ENCODE measurements at regions not wholly inside any gene's neighbourhood (a gene's known extent, or its start where the extent isn't known, plus 50 kb on each side); places are given as distances from the start of the nearest gene placed in this dataset.

- Histone ChIP-seq H3K9me3 (replicated peaks; ENCODE audit: insufficient read depth, low read length) (no peaks in the 10 kb centered on the region), H3K9ac (ENCODE audit: low read length) (no peak overlapping the region), H3K36me3 (replicated peaks; ENCODE audit: insufficient read depth, low read length) (no peaks in the 10 kb centered on the region), H3K4me3 (ENCODE audit: low read length) (no peak overlapping the region), H4K20me1 (ENCODE audit: insufficient read depth, low read length) (no peaks in the 10 kb centered on the region), H3K9me2 (replicated peaks; ENCODE audit: insufficient read depth, low read length) (no peaks in the 10 kb centered on the region), H3K79me2 (ENCODE audit: low read length) (no peaks in the 10 kb centered on the region), H3K4me1 (ENCODE audit: low read length) (no peaks in the 10 kb centered on the region), H3K4me2 (ENCODE audit: low read depth, low read length) (no peak overlapping the region), H3K27ac (ENCODE audit: low read length) (no peak overlapping the region), H3F3A (ENCODE audit: insufficient read depth, low read length) (no peaks in the 10 kb centered on the region), H2AFZ (ENCODE audit: low read length) (no peak overlapping the region), H3K27me3 (replicated peaks; ENCODE audit: insufficient read depth, low read length) (no peaks in the 10 kb centered on the region)
- TF ChIP-seq EZH2 (optimal IDR thresholded peaks at IDR 0.05; ENCODE audit: low read depth, low read length) (no peak), CTCF (IDR thresholded peaks at IDR 0.05; ENCODE audit: low read length) (no peak), EZH2phosphoT487 (IDR thresholded peaks at IDR 0.05; ENCODE audit: low read length) (no peak)
- DNase-seq, result no peak
These were observed 1214.8 kb upstream of the GJE1 start for GRCh38 chr6:140917911-140918310.

- no peak overlapping the region for H3K9ac ChIP-seq (ENCODE audit: low read length)
- no peaks in the 10 kb centered on the region for H3K79me2 ChIP-seq (ENCODE audit: low read length)
- no peaks in the 10 kb centered on the region for H3F3A ChIP-seq (ENCODE audit: insufficient read depth, low read length)
- no peaks in the 10 kb centered on the region for H3K36me3 ChIP-seq (replicated peaks; ENCODE audit: insufficient read depth, low read length)
- H2AFZ ChIP-seq (ENCODE audit: low read length), result no peak overlapping the region
- H3K9me3 ChIP-seq (replicated peaks; ENCODE audit: insufficient read depth, low read length), result no peaks in the 10 kb centered on the region
- no peaks in the 10 kb centered on the region for H3K9me2 ChIP-seq (replicated peaks; ENCODE audit: insufficient read depth, low read length)
- no peak overlapping the region for H3K4me2 ChIP-seq (ENCODE audit: low read depth, low read length)
- no peak overlapping the region for H3K4me3 ChIP-seq (ENCODE audit: low read length)
- H3K27ac ChIP-seq (ENCODE audit: low read length), result no peak overlapping the region
- TF ChIP-seq CTCF (IDR thresholded peaks at IDR 0.05; ENCODE audit: low read length), result no peak
- no peak for TF ChIP-seq EZH2phosphoT487 (IDR thresholded peaks at IDR 0.05; ENCODE audit: low read length)
- TF ChIP-seq EZH2 (optimal IDR thresholded peaks at IDR 0.05; ENCODE audit: low read depth, low read length), result no peak
- H4K20me1 ChIP-seq (ENCODE audit: insufficient read depth, low read length), result no peaks in the 10 kb centered on the region
- DNase-seq, result no peak
- no peaks in the 10 kb centered on the region for H3K4me1 ChIP-seq (ENCODE audit: low read length)
- no peaks in the 10 kb centered on the region for H3K27me3 ChIP-seq (replicated peaks; ENCODE audit: insufficient read depth, low read length)
These were observed 1217.2 kb upstream of the GJE1 start for GRCh38 chr6:140915551-140915950.

- H3K9me2 ChIP-seq (replicated peaks; ENCODE audit: insufficient read depth, low read length), result no peaks in the 10 kb centered on the region
- H3K27ac ChIP-seq (ENCODE audit: low read length), result no peak overlapping the region
- no peak overlapping the region for H3K4me2 ChIP-seq (ENCODE audit: low read depth, low read length)
- no peaks in the 10 kb centered on the region for H3K36me3 ChIP-seq (replicated peaks; ENCODE audit: insufficient read depth, low read length)
- H3K9ac ChIP-seq (ENCODE audit: low read length), result no peak overlapping the region
- no peaks in the 10 kb centered on the region for H3K4me1 ChIP-seq (ENCODE audit: low read length)
- no peaks in the 10 kb centered on the region for H3F3A ChIP-seq (ENCODE audit: insufficient read depth, low read length)
- no peak overlapping the region for H2AFZ ChIP-seq (ENCODE audit: low read length)
- no peaks in the 10 kb centered on the region for H3K9me3 ChIP-seq (replicated peaks; ENCODE audit: insufficient read depth, low read length)
- H3K27me3 ChIP-seq (replicated peaks; ENCODE audit: insufficient read depth, low read length), result no peaks in the 10 kb centered on the region
- TF ChIP-seq CTCF (IDR thresholded peaks at IDR 0.05; ENCODE audit: low read length) (no peak), EZH2 (optimal IDR thresholded peaks at IDR 0.05; ENCODE audit: low read depth, low read length) (no peak), EZH2phosphoT487 (IDR thresholded peaks at IDR 0.05; ENCODE audit: low read length) (no peak)
- H4K20me1 ChIP-seq (ENCODE audit: insufficient read depth, low read length), result no peaks in the 10 kb centered on the region
- no peaks in the 10 kb centered on the region for H3K79me2 ChIP-seq (ENCODE audit: low read length)
- DNase-seq, result no peak
- H3K4me3 ChIP-seq (ENCODE audit: low read length), result no peak overlapping the region
These were observed 1217.6 kb upstream of the GJE1 start for GRCh38 chr6:140915103-140915502.
